ENCODE measurements at regions not wholly inside any gene's neighbourhood (a gene's known extent, or its start where the extent isn't known, plus 50 kb on each side); places are given as distances from the start of the nearest gene placed in this dataset.

- TF ChIP-seq, protein P1, sequence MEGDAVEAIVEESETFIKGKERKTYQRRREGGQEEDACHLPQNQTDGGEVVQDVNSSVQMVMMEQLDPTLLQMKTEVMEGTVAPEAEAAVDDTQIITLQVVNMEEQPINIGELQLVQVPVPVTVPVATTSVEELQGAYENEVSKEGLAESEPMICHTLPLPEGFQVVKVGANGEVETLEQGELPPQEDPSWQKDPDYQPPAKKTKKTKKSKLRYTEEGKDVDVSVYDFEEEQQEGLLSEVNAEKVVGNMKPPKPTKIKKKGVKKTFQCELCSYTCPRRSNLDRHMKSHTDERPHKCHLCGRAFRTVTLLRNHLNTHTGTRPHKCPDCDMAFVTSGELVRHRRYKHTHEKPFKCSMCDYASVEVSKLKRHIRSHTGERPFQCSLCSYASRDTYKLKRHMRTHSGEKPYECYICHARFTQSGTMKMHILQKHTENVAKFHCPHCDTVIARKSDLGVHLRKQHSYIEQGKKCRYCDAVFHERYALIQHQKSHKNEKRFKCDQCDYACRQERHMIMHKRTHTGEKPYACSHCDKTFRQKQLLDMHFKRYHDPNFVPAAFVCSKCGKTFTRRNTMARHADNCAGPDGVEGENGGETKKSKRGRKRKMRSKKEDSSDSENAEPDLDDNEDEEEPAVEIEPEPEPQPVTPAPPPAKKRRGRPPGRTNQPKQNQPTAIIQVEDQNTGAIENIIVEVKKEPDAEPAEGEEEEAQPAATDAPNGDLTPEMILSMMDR (IDR thresholded peaks at IDR 0.05; ENCODE audit: low read depth, low read length): no peak
- Histone ChIP-seq H3K36me3 (no peaks in the 10 kb centered on the region), H3K27me3 (no peaks in the 10 kb centered on the region), H3K9me3 (no peaks in the 10 kb centered on the region), H3K4me1 (no peaks in the 10 kb centered on the region), H3K4me3 (ENCODE audit: low read depth, low read length) (no peak overlapping the region)
- no peak for DNase-seq
These were observed 622.8 kb upstream of the EPHA7 start for GRCh38 chr6:94041945-94042709.

DNA sequence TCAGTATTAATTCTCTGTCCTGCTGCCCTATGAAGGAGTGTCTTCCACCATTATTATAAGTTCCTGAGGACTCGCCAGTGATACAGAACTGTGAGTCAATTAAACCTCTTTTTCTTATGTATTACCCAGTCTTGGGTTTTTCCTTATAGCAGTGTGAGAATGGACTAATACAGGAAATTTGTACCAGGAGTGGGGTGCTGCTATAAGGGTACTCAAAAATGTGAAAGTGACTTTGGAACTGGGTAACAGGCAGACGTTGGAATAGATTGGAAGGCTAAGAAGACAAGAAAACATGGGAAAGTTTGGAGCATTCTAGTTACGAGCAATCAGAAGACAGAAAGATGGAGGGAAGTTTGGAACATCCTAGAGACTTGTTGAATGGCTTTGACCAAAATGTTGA is 616.7 kb upstream of the EPHA7 start:
- H3K36me3 ChIP-seq: no peaks in the 10 kb centered on the region
- no peaks in the 10 kb centered on the region for H3K4me1 ChIP-seq
- no peak overlapping the region for H3K4me3 ChIP-seq (ENCODE audit: low read depth, low read length)
- no peaks in the 10 kb centered on the region for H3K9me3 ChIP-seq
- H3K27me3 ChIP-seq: no peaks in the 10 kb centered on the region
- TF ChIP-seq, protein P1 (IDR thresholded peaks at IDR 0.05; ENCODE audit: low read depth, low read length): no peak
- no peak for DNase-seq

DNA sequence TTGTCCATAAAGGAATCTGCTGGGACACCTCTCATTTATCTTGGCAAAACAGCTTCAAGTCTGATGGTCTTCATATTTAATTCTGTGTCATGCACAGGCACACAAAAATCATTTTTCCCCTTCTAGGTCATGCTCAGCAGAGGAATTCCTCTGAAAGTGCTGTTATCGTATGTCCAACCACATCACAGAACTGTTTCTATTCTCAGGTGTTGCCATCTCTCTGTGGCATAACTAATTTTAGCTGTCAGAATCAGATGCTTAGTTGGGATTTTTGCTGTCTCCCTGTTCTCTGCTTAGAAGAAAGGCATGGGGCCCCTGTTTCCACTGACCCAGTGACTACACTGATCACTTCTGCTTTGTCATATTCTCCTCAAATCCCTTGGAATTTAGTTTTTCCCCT is 608.0 kb upstream of the EPHA7 start:
- TF ChIP-seq, protein P1 (IDR thresholded peaks at IDR 0.05; ENCODE audit: low read depth, low read length): no peak

DNA sequence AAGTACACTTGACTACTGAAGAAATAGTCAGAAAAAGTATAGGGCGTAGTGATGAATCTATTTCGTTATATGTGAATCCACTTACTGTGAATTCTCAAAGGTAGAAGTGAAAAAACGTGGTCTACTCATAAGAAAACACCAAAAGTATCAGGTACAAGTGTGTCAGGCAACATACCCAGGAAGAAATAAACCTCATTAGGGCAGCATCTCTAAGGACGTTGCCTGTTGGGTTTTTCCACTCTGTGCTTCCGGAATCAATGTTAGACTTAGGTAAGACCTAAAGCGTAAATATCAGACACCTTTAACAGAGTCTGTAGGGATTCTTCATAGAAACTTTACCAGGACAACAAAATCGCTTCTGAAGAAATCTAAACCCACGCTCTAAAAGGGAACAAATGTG is 607.2 kb upstream of the EPHA7 start:
- H3K4me3 ChIP-seq (ENCODE audit: low read depth, low read length): no peak overlapping the region
- H3K27me3 ChIP-seq: no peaks in the 10 kb centered on the region
- TF ChIP-seq, protein P1 (IDR thresholded peaks at IDR 0.05; ENCODE audit: low read depth, low read length): no peak
- no peak for DNase-seq
- no peaks in the 10 kb centered on the region for H3K36me3 ChIP-seq
- no peaks in the 10 kb centered on the region for H3K4me1 ChIP-seq
- H3K9me3 ChIP-seq: no peaks in the 10 kb centered on the region

More for the DNA sequence above, 608.0 kb upstream of the EPHA7 start:
- Histone ChIP-seq H3K4me1 (no peaks in the 10 kb centered on the region), H3K4me3 (ENCODE audit: low read depth, low read length) (no peak overlapping the region), H3K9me3 (no peaks in the 10 kb centered on the region), H3K36me3 (no peaks in the 10 kb centered on the region), H3K27me3 (no peaks in the 10 kb centered on the region)
- no peak for DNase-seq

GRCh38 chr6:94005835-94006234 is 586.5 kb upstream of the EPHA7 start:
- H3K27me3 ChIP-seq: no peaks in the 10 kb centered on the region
- no peaks in the 10 kb centered on the region for H3K36me3 ChIP-seq
- no peak for DNase-seq
- H3K4me3 ChIP-seq (ENCODE audit: low read depth, low read length): no peak overlapping the region
- H3K4me1 ChIP-seq: no peaks in the 10 kb centered on the region
- no peaks in the 10 kb centered on the region for H3K9me3 ChIP-seq
- TF ChIP-seq, protein P1 (IDR thresholded peaks at IDR 0.05; ENCODE audit: low read depth, low read length): no peak

- no peaks in the 10 kb centered on the region for H3K27me3 ChIP-seq
- H3K4me3 ChIP-seq (ENCODE audit: low read depth, low read length): no peak overlapping the region
- H3K4me1 ChIP-seq: no peaks in the 10 kb centered on the region
- no peaks in the 10 kb centered on the region for H3K9me3 ChIP-seq
- no peak for DNase-seq
- no peaks in the 10 kb centered on the region for H3K36me3 ChIP-seq
- TF ChIP-seq, protein P1 (IDR thresholded peaks at IDR 0.05; ENCODE audit: low read depth, low read length): no peak
These were observed 573.6 kb upstream of the EPHA7 start for GRCh38 chr6:93992976-93993375.

Measured in BE2C (cell line).